Left lung (tissue), 4 donors: ENCODE measurements at regions not wholly inside any gene's neighbourhood (a gene's known extent, or its start where the extent isn't known, plus 50 kb on each side); places are given as distances from the start of the nearest gene placed in this dataset.
A peak's percentile ranks its signal among the peaks of the same experiment; 100 is the strongest.

ENCODE experiments used
- ATAC-seq: fragments of 200-7000 bp; cut with Tn5 transposase; one replicate; pipeline ENCODE4 v1.9.1; 2020; ENCODE audit warnings: moderate library complexity
- DNase-seq, 4 donors: peaks; one replicate each; pipeline ENCODE4 v3.0.0-alpha.2; 2013 to 2020
- H3K27ac ChIP-seq, 2 donors: fragments of 200-600 bp; sonication (generic) in 1 of 2; one replicate each; pipeline versions ENCODE4 v1.5.0 to v1.8.0; 2020 to 2021
- H3K27me3 ChIP-seq, 2 donors: fragments of 200-600 bp; sonication (generic) in 1 of 2; one replicate each; pipeline versions ENCODE4 v1.5.0 to v1.8.0; 2020 to 2021
- H3K36me3 ChIP-seq, 2 donors: fragments of 200-600 bp; sonication (generic) in 1 of 2; one replicate each; pipeline versions ENCODE4 v1.5.0 to v1.8.0; 2020 to 2021
- H3K4me1 ChIP-seq, 2 donors: fragments of 200-600 bp; one replicate each; pipeline ENCODE4 v1.8.0; 2021
- H3K4me3 ChIP-seq, 2 donors: fragments of 200-600 bp; sonication (generic) in 1 of 2; one replicate each; pipeline versions ENCODE4 v1.5.0 to v1.8.0; 2020 to 2021; ENCODE audit warnings: mild to moderate bottlenecking in 1 of 2
- H3K9me3 ChIP-seq, 2 donors: fragments of 200-600 bp; sonication (generic) in 1 of 2; one replicate each; pipeline versions ENCODE4 v1.5.0 to v1.8.0; 2020 to 2021
- intact Hi-C, 2 donors: fragments of 100-400 bp; cut with DNase I; formaldehyde crosslinking; loops; one replicate each; pipeline versions ENCODE4 v1.11.2 to v1.14.2; 2022
- TF ChIP-seq, protein P1 (sequence below), 2 donors: fragments of 200-600 bp; sonication (generic) in 1 of 2; IDR thresholded peaks; one replicate each; pipeline versions ENCODE4 v1.5.0 to v1.8.0; 2021; ENCODE audit warnings: antibody characterized with exemption in 2 of 2
- donor health status: DM: no; HTN: yes; CAD: no.
- donor health status: DM: no; HTN: no; CAD: no.

- ATAC-seq (no peak), DNase-seq (no peak)
- H3K9me3 ChIP-seq = no peaks in the 10 kb centered on the region
- H3K36me3 ChIP-seq = no peaks in the 10 kb centered on the region
- no peak overlapping the region for H3K27ac ChIP-seq
- no peak overlapping the region for H3K4me3 ChIP-seq
- no peaks in the 10 kb centered on the region for H3K27me3 ChIP-seq
- TF ChIP-seq, protein P1, sequence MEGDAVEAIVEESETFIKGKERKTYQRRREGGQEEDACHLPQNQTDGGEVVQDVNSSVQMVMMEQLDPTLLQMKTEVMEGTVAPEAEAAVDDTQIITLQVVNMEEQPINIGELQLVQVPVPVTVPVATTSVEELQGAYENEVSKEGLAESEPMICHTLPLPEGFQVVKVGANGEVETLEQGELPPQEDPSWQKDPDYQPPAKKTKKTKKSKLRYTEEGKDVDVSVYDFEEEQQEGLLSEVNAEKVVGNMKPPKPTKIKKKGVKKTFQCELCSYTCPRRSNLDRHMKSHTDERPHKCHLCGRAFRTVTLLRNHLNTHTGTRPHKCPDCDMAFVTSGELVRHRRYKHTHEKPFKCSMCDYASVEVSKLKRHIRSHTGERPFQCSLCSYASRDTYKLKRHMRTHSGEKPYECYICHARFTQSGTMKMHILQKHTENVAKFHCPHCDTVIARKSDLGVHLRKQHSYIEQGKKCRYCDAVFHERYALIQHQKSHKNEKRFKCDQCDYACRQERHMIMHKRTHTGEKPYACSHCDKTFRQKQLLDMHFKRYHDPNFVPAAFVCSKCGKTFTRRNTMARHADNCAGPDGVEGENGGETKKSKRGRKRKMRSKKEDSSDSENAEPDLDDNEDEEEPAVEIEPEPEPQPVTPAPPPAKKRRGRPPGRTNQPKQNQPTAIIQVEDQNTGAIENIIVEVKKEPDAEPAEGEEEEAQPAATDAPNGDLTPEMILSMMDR (IDR thresholded peaks at IDR 0.05) = no peak
- intact Hi-C loops = no loop called here
- H3K4me1 ChIP-seq = no peaks in the 10 kb centered on the region
These were observed 181.9 kb upstream of the ESRRG start for GRCh38 chr1:216905137-216905536.

GRCh38 chr1:216904471-216904870 lies 181.2 kb upstream of the ESRRG start:
- DNase-seq = no peak
- no peak overlapping the region for H3K27ac ChIP-seq
- no peak overlapping the region for H3K4me3 ChIP-seq
- no peaks in the 10 kb centered on the region for H3K27me3 ChIP-seq
- ATAC-seq = no peak
- intact Hi-C loops = no loop called here
- H3K36me3 ChIP-seq = no peaks in the 10 kb centered on the region
- TF ChIP-seq, protein P1 (IDR thresholded peaks at IDR 0.05) = no peak
- no peaks in the 10 kb centered on the region for H3K4me1 ChIP-seq
- no peaks in the 10 kb centered on the region for H3K9me3 ChIP-seq

GRCh38 chr1:216903382-216903740 lies 180.1 kb upstream of the ESRRG start:
- Histone ChIP-seq H3K4me1 (no peaks in the 10 kb centered on the region), H3K36me3 (no peaks in the 10 kb centered on the region), H3K4me3 (no peak overlapping the region), H3K27me3 (no peaks in the 10 kb centered on the region), H3K27ac (no peak overlapping the region), H3K9me3 (no peaks in the 10 kb centered on the region)
- intact Hi-C loops = no loop called here
- TF ChIP-seq, protein P1 (IDR thresholded peaks at IDR 0.05) = no peak
- DNase-seq (no peak), ATAC-seq (peak; percentile 71)

- intact Hi-C loops = no loop called here
- H3K27me3 ChIP-seq = no peaks in the 10 kb centered on the region
These were observed 179.6 kb upstream of the ESRRG start for GRCh38 chr1:216902669-216903381.

GRCh38 chr1:216900116-216900620 lies 176.9 kb upstream of the ESRRG start:
- TF ChIP-seq, protein P1 (IDR thresholded peaks at IDR 0.05) = no peak
- no peak overlapping the region for H3K27ac ChIP-seq
- H3K9me3 ChIP-seq = no peaks in the 10 kb centered on the region
- H3K4me1 ChIP-seq = no peaks in the 10 kb centered on the region
- ATAC-seq = no peak
- H3K4me3 ChIP-seq = no peak overlapping the region
- no peaks in the 10 kb centered on the region for H3K27me3 ChIP-seq
- H3K36me3 ChIP-seq = no peaks in the 10 kb centered on the region
- intact Hi-C loops = no loop called here
- DNase-seq = no peak

More at GRCh38 chr1:216902669-216903381, 179.6 kb upstream of the ESRRG start:
- H3K9me3 ChIP-seq = no peaks in the 10 kb centered on the region
- TF ChIP-seq, protein P1 (IDR thresholded peaks at IDR 0.05) = no peak
- H3K4me3 ChIP-seq = no peak overlapping the region
- ATAC-seq (no peak), DNase-seq (no peak)
- H3K36me3 ChIP-seq = no peaks in the 10 kb centered on the region
- no peak overlapping the region for H3K27ac ChIP-seq
- no peaks in the 10 kb centered on the region for H3K4me1 ChIP-seq
